Skeletal muscle cell (primary cell): ENCODE measurements at regions not wholly inside any gene's neighbourhood (a gene's known extent, or its start where the extent isn't known, plus 50 kb on each side); places are given as distances from the start of the nearest gene placed in this dataset.
"Not testable (repeated sequence)": the region's sequence is repeated elsewhere in the genome, so short reads cannot be mapped to it uniquely, and the experiment has no call there.

Experiments
- DNase-seq: peaks from one replicate; pipeline ENCODE4 v3.0.0-alpha.2; 2010; ENCODE audit warnings: low read depth
- H3K4me3 ChIP-seq: 2 replicates; pipeline ENCODE4 v1.5.1; 2011; ENCODE audit warnings: low read depth, mild to moderate bottlenecking, control low read depth, low read length, moderate library complexity

GRCh38 chr10:34878651-34879050, 63.6 kb upstream of the PARD3 start:
- not testable (repeated sequence) for DNase-seq, H3K4me3 ChIP-seq

- DNase-seq = no peak
- no peak overlapping the region for H3K4me3 ChIP-seq
These were observed 60.0 kb upstream of the PARD3 start for GRCh38 chr10:34875061-34875460.

DNA sequence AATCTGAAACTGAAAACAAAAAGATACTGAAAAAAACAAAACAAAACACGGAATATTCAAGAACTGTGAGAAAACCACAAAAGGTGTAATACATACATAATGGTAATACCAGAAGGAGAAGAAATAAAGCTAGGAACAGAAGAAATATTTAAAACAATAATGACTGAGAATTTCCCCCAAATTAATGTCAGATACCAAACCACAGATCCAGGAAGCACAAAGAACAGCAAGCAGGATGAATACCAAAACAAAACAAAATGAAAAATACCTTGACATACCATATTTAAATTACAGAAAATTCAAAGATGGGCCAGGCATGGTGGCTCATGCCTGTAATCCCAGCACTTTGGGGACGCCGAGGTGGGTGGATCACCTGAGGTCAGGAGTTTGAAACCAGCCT, 57.7 kb upstream of the PARD3 start:
- no peak for DNase-seq
- H3K4me3 ChIP-seq = no peak overlapping the region

DNA sequence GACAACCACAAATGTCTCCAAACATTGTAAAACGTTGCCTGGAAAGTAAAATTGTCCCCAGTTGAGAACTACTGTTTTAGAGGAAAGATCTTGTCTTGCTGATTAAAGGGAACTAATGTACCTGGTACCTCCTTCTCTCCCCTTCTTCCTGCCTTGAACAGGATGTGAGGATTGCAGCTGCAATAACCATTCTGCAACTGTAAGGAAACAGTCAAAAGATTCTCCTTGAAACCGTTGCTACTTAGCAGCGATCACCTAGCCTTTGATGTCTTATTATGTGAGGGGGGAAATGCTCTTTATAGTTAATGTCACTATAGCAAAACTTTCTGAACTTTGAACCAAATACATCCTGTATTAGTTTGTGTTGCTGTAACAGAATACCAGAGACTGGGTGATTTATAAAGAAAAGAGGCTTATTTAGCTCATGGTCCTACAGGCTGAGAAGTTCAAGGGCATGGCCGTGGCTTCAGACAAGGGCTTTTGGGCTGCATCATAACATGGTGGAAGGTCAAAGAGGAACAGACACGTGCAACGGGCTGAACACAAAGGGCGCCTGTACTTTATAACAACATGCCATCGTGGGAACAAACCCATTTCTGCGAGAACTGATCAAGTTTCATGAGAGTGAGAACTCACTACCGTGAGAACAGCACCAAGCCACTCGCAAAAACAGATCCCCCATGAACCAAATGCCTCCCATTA, 54.2 kb upstream of the PARD3 start:
- H3K4me3 ChIP-seq = no peak overlapping the region
- DNase-seq = no peak

GRCh38 chr10:34868589-34868988, 53.5 kb upstream of the PARD3 start:
- no peak overlapping the region for H3K4me3 ChIP-seq
- DNase-seq = no peak

- no peak for DNase-seq
- H3K4me3 ChIP-seq = no peak overlapping the region
These were observed 51.8 kb upstream of the PARD3 start for GRCh38 chr10:34866848-34867247.
